Activated T-helper 17 cell treated with anti-CD3 and anti-CD28 coated beads, Interleukin-2, amount 50 U/mL, for 72 hours (primary cell): ENCODE measurements at regions not wholly inside any gene's neighbourhood (a gene's known extent, or its start where the extent isn't known, plus 50 kb on each side); places are given as distances from the start of the nearest gene placed in this dataset.

Experiments used
- ATAC-seq: fragments of 150-1000 bp; cut with Tn5 transposase; replicated peaks from 2 replicates; pipeline ENCODE4 v1.10.0; 2021; ENCODE audit warnings: mild to moderate bottlenecking, moderate library complexity
- H3K27ac Mint-ChIP-seq: one replicate; pipeline ENCODE4 v1.8.0; 2022; ENCODE audit warnings: mixed read lengths
- H3K27me3 Mint-ChIP-seq: one replicate; pipeline ENCODE4 v1.8.0; 2022; ENCODE audit warnings: mixed read lengths
- H3K36me3 Mint-ChIP-seq: one replicate; pipeline ENCODE4 v1.8.0; 2022; ENCODE audit warnings: low read depth, mild to moderate bottlenecking, mixed read lengths
- H3K4me1 Mint-ChIP-seq: one replicate; pipeline ENCODE4 v1.8.0; 2022; ENCODE audit warnings: mixed read lengths
- H3K4me3 Mint-ChIP-seq: one replicate; pipeline ENCODE4 v1.8.0; 2022; ENCODE audit warnings: mild to moderate bottlenecking, mixed read lengths
- H3K9me3 Mint-ChIP-seq: one replicate; pipeline ENCODE4 v1.8.0; 2022; ENCODE audit warnings: mixed read lengths

- no peaks in the 10 kb centered on the region for H3K27me3 Mint-ChIP-seq
- H3K27ac Mint-ChIP-seq: no peak overlapping the region
- no peak for ATAC-seq
- peaks cover 3% of the 10 kb centered on the region for H3K9me3 Mint-ChIP-seq
- no peak overlapping the region for H3K4me3 Mint-ChIP-seq
- H3K4me1 Mint-ChIP-seq: no peaks in the 10 kb centered on the region
- no peaks in the 10 kb centered on the region for H3K36me3 Mint-ChIP-seq
Observed at GRCh38 chr5:89447027-89447426, 564.0 kb upstream of the MEF2C start.

- Mint-ChIP-seq H3K36me3 (no peaks in the 10 kb centered on the region), H3K9me3 (peaks cover 3% of the 10 kb centered on the region), H3K4me1 (no peaks in the 10 kb centered on the region), H3K27me3 (no peaks in the 10 kb centered on the region), H3K4me3 (no peak overlapping the region), H3K27ac (no peak overlapping the region)
- ATAC-seq: no peak
Observed at GRCh38 chr5:89445106-89445745, 562.2 kb upstream of the MEF2C start.

GRCh38 chr5:89444088-89444487 lies 561.1 kb upstream of the MEF2C start:
- Mint-ChIP-seq H3K27ac (no peak overlapping the region), H3K27me3 (no peaks in the 10 kb centered on the region), H3K4me1 (no peaks in the 10 kb centered on the region)

GRCh38 chr5:89443508-89443907 lies 560.5 kb upstream of the MEF2C start:
- H3K36me3 Mint-ChIP-seq: no peaks in the 10 kb centered on the region

More at GRCh38 chr5:89444088-89444487, 561.1 kb upstream of the MEF2C start:
- peaks cover 3% of the 10 kb centered on the region for H3K9me3 Mint-ChIP-seq
- no peak for ATAC-seq
- H3K36me3 Mint-ChIP-seq: no peaks in the 10 kb centered on the region
- H3K4me3 Mint-ChIP-seq: no peak overlapping the region

GRCh38 chr5:89441965-89442364 lies 559.0 kb upstream of the MEF2C start:
- no peaks in the 10 kb centered on the region for H3K27me3 Mint-ChIP-seq
- H3K9me3 Mint-ChIP-seq: peaks cover 3% of the 10 kb centered on the region
- ATAC-seq: no peak

More at GRCh38 chr5:89443508-89443907, 560.5 kb upstream of the MEF2C start:
- Mint-ChIP-seq H3K4me3 (no peak overlapping the region), H3K4me1 (no peaks in the 10 kb centered on the region), H3K9me3 (peaks cover 3% of the 10 kb centered on the region), H3K27ac (no peak overlapping the region), H3K27me3 (no peaks in the 10 kb centered on the region)
- ATAC-seq: no peak

GRCh38 chr5:89440670-89441069 lies 557.7 kb upstream of the MEF2C start:
- no peak for ATAC-seq
- H3K4me3 Mint-ChIP-seq: no peak overlapping the region
- no peak overlapping the region for H3K27ac Mint-ChIP-seq
- H3K4me1 Mint-ChIP-seq: no peaks in the 10 kb centered on the region
- H3K9me3 Mint-ChIP-seq: peaks cover 3% of the 10 kb centered on the region
- no peaks in the 10 kb centered on the region for H3K36me3 Mint-ChIP-seq
- H3K27me3 Mint-ChIP-seq: no peaks in the 10 kb centered on the region

More at GRCh38 chr5:89441965-89442364, 559.0 kb upstream of the MEF2C start:
- Mint-ChIP-seq H3K4me1 (no peaks in the 10 kb centered on the region), H3K4me3 (no peak overlapping the region), H3K36me3 (no peaks in the 10 kb centered on the region), H3K27ac (no peak overlapping the region)

GRCh38 chr5:89437450-89438435 lies 554.8 kb upstream of the MEF2C start:
- no peak overlapping the region for H3K4me3 Mint-ChIP-seq
- H3K27me3 Mint-ChIP-seq: no peaks in the 10 kb centered on the region
- H3K27ac Mint-ChIP-seq: no peak overlapping the region
- no peak for ATAC-seq
- H3K36me3 Mint-ChIP-seq: no peaks in the 10 kb centered on the region
- peaks cover 3% of the 10 kb centered on the region for H3K9me3 Mint-ChIP-seq
- no peaks in the 10 kb centered on the region for H3K4me1 Mint-ChIP-seq

GRCh38 chr5:89436464-89436863 lies 553.5 kb upstream of the MEF2C start:
- Mint-ChIP-seq H3K4me3 (no peak overlapping the region), H3K4me1 (no peaks in the 10 kb centered on the region), H3K9me3 (peaks cover 3% of the 10 kb centered on the region), H3K36me3 (no peaks in the 10 kb centered on the region), H3K27me3 (no peaks in the 10 kb centered on the region), H3K27ac (no peak overlapping the region)
- ATAC-seq: no peak

GRCh38 chr5:89435347-89435746 lies 552.4 kb upstream of the MEF2C start:
- Mint-ChIP-seq H3K9me3 (peaks cover 8% of the 10 kb centered on the region), H3K4me3 (no peak overlapping the region), H3K36me3 (no peaks in the 10 kb centered on the region), H3K4me1 (no peaks in the 10 kb centered on the region), H3K27me3 (no peaks in the 10 kb centered on the region), H3K27ac (no peak overlapping the region)
- no peak for ATAC-seq

GRCh38 chr5:89428624-89429023 lies 545.6 kb upstream of the MEF2C start:
- no peaks in the 10 kb centered on the region for H3K4me1 Mint-ChIP-seq
- no peaks in the 10 kb centered on the region for H3K27me3 Mint-ChIP-seq
- no peak overlapping the region for H3K4me3 Mint-ChIP-seq
- H3K9me3 Mint-ChIP-seq: peaks cover 5% of the 10 kb centered on the region
- H3K36me3 Mint-ChIP-seq: no peaks in the 10 kb centered on the region
- ATAC-seq: no peak
- H3K27ac Mint-ChIP-seq: no peak overlapping the region

GRCh38 chr5:89425062-89425461 lies 542.1 kb upstream of the MEF2C start:
- no peaks in the 10 kb centered on the region for H3K27me3 Mint-ChIP-seq

GRCh38 chr5:89421035-89421434 lies 538.1 kb upstream of the MEF2C start:
- H3K4me1 Mint-ChIP-seq: no peaks in the 10 kb centered on the region
- no peaks in the 10 kb centered on the region for H3K27me3 Mint-ChIP-seq
- ATAC-seq: no peak
- H3K4me3 Mint-ChIP-seq: no peak overlapping the region
- no peaks in the 10 kb centered on the region for H3K36me3 Mint-ChIP-seq
- no peak overlapping the region for H3K27ac Mint-ChIP-seq
- peaks cover 19% of the 10 kb centered on the region for H3K9me3 Mint-ChIP-seq

More at GRCh38 chr5:89425062-89425461, 542.1 kb upstream of the MEF2C start:
- H3K36me3 Mint-ChIP-seq: no peaks in the 10 kb centered on the region
- no peak overlapping the region for H3K4me3 Mint-ChIP-seq
- no peak overlapping the region for H3K27ac Mint-ChIP-seq
- no peaks in the 10 kb centered on the region for H3K4me1 Mint-ChIP-seq
- peaks cover 6% of the 10 kb centered on the region for H3K9me3 Mint-ChIP-seq
- no peak for ATAC-seq

- no peak overlapping the region for H3K27ac Mint-ChIP-seq
- no peaks in the 10 kb centered on the region for H3K36me3 Mint-ChIP-seq
- ATAC-seq: no peak
- H3K27me3 Mint-ChIP-seq: no peaks in the 10 kb centered on the region
- H3K4me3 Mint-ChIP-seq: no peak overlapping the region
- H3K9me3 Mint-ChIP-seq: peaks cover 19% of the 10 kb centered on the region
- H3K4me1 Mint-ChIP-seq: no peaks in the 10 kb centered on the region
Observed at GRCh38 chr5:89418407-89419085, 535.6 kb upstream of the MEF2C start.

GRCh38 chr5:89417990-89418389 lies 535.0 kb upstream of the MEF2C start:
- no peak overlapping the region for H3K27ac Mint-ChIP-seq
- no peaks in the 10 kb centered on the region for H3K27me3 Mint-ChIP-seq
- H3K4me3 Mint-ChIP-seq: no peak overlapping the region
- no peaks in the 10 kb centered on the region for H3K36me3 Mint-ChIP-seq
- H3K9me3 Mint-ChIP-seq: peaks cover 19% of the 10 kb centered on the region
- no peak for ATAC-seq
- H3K4me1 Mint-ChIP-seq: no peaks in the 10 kb centered on the region
